HEK293 (cell line): ENCODE measurements at regions not wholly inside any gene's neighbourhood (a gene's known extent, or its start where the extent isn't known, plus 50 kb on each side); places are given as distances from the start of the nearest gene placed in this dataset.
"Not testable (repeated sequence)": the region's sequence is repeated elsewhere in the genome, so short reads cannot be mapped to it uniquely, and the experiment has no call there.

Experiments
- CTCF ChIA-PET: fragments of 350-600 bp; formaldehyde crosslinking; extraction: SDS; loops from one replicate; lab custom pipeline; 2021; ENCODE audit warnings: antibody characterized with exemption; lab: Yijun Ruan, JAX
- POLR2A ChIA-PET: fragments of 300-600 bp; formaldehyde crosslinking; extraction: SDS; loops from one replicate; lab custom pipeline; 2020; ENCODE audit warnings: antibody characterized with exemption, inconsistent platforms; lab: Yijun Ruan, JAX
- H3K27ac ChIP-seq: fragments of 200-500 bp; sonication (Bioruptor generic); 2 replicates; pipeline ENCODE4 v1.5.1; 2014; ENCODE audit warnings: low read depth, low read length, control low read depth, inconsistent platforms; ENCODE audit errors: extremely low read depth
- H3K36me3 ChIP-seq, 2 experiments: fragments of 200-500 bp in 1 of 2; sonication (Bioruptor generic) in 1 of 2; 1 replicate in 1 of 2; 2 replicates in 1 of 2; pipeline ENCODE4 v1.5.1; 2014 to 2017; ENCODE audit warnings: inconsistent platforms in 2 of 2, low read length in 2 of 2; ENCODE audit not compliant: control insufficient read depth in 2 of 2, insufficient read depth in 1 of 2
- H3K4me1 ChIP-seq: fragments of 200-500 bp; sonication (Bioruptor generic); 2 replicates; pipeline ENCODE4 v1.5.1; 2014; ENCODE audit warnings: mild to moderate bottlenecking, low read length, inconsistent platforms; ENCODE audit not compliant: control insufficient read depth, insufficient read depth
- H3K4me3 ChIP-seq: 2 replicates; pipeline ENCODE4 v1.5.1; 2011; ENCODE audit warnings: low read depth, mild to moderate bottlenecking, control low read depth, low read length, moderate library complexity
- H3K9me3 ChIP-seq: fragments of 200-500 bp; sonication (Bioruptor generic); 2 replicates; pipeline ENCODE4 v1.5.1; 2014; ENCODE audit warnings: low read depth, low read length, inconsistent platforms; ENCODE audit not compliant: control insufficient read depth, insufficient read depth
- HOXA7 ChIP-seq: sonication (generic); formaldehyde crosslinking; IDR thresholded peaks from 2 replicates; pipeline ENCODE4 v1.8.1; 2022; ENCODE audit warnings: missing genetic modification reagents, borderline replicate concordance
- INSM2 ChIP-seq: fragments of 450-650 bp; formaldehyde crosslinking; IDR thresholded peaks from 2 replicates; pipeline ENCODE4 v1.5.1; 2016; ENCODE audit warnings: missing biosample characterization, missing genetic modification characterization
- KLF7 ChIP-seq: fragments of 450-650 bp; formaldehyde crosslinking; IDR thresholded peaks from 2 replicates; pipeline ENCODE4 v1.5.1; 2016; ENCODE audit warnings: missing biosample characterization, missing genetic modification characterization, borderline replicate concordance
- SCRT2 ChIP-seq: fragments of 450-650 bp; formaldehyde crosslinking; IDR thresholded peaks from 2 replicates; pipeline ENCODE4 v1.5.1; 2016; ENCODE audit warnings: missing biosample characterization, missing genetic modification characterization
- TCF7L2 ChIP-seq: IDR thresholded peaks from 2 replicates; pipeline ENCODE4 v1.6.1; 2011; ENCODE audit warnings: low read depth, mild to moderate bottlenecking, inconsistent platforms, low read length, moderate library complexity, borderline replicate concordance
- ZBTB10 ChIP-seq: fragments of 450-650 bp; formaldehyde crosslinking; IDR thresholded peaks from 2 replicates; pipeline ENCODE4 v1.5.1; 2016; ENCODE audit warnings: missing biosample characterization, missing genetic modification characterization
- ZFP69B ChIP-seq: fragments of 450-650 bp; formaldehyde crosslinking; IDR thresholded peaks from 2 replicates; pipeline ENCODE4 v1.5.1; 2016; ENCODE audit warnings: missing biosample characterization, missing genetic modification characterization
- ZNF10 ChIP-seq: fragments of 450-650 bp; formaldehyde crosslinking; IDR thresholded peaks from 2 replicates; pipeline ENCODE4 v1.5.1; 2017; ENCODE audit warnings: missing biosample characterization, missing genetic modification characterization
- ZNF121 ChIP-seq: fragments of 450-650 bp; formaldehyde crosslinking; IDR thresholded peaks from 2 replicates; pipeline ENCODE4 v1.5.1; 2016; ENCODE audit warnings: missing biosample characterization, missing genetic modification characterization
- ZNF175 ChIP-seq: fragments of 450-650 bp; formaldehyde crosslinking; IDR thresholded peaks from 2 replicates; pipeline ENCODE4 v1.5.1; 2016; ENCODE audit warnings: missing biosample characterization, missing genetic modification characterization
- ZNF26 ChIP-seq: fragments of 450-650 bp; formaldehyde crosslinking; IDR thresholded peaks from 2 replicates; pipeline ENCODE4 v1.5.1; 2016; ENCODE audit warnings: missing biosample characterization, missing genetic modification characterization
- ZNF266 ChIP-seq: fragments of 450-650 bp; formaldehyde crosslinking; IDR thresholded peaks from 2 replicates; pipeline ENCODE4 v1.5.1; 2016; ENCODE audit warnings: missing biosample characterization, missing genetic modification characterization, low read depth
- ZNF292 ChIP-seq: fragments of 450-650 bp; formaldehyde crosslinking; IDR thresholded peaks from 2 replicates; pipeline ENCODE4 v1.5.1; 2016; ENCODE audit warnings: low read depth, missing biosample characterization, missing genetic modification characterization, borderline replicate concordance
- ZNF302 ChIP-seq: fragments of 450-650 bp; formaldehyde crosslinking; IDR thresholded peaks from 2 replicates; pipeline ENCODE4 v1.5.1; 2016; ENCODE audit warnings: missing biosample characterization, missing genetic modification characterization, low read depth
- ZNF473 ChIP-seq: fragments of 450-650 bp; formaldehyde crosslinking; IDR thresholded peaks from 2 replicates; pipeline ENCODE4 v1.5.1; 2017; ENCODE audit warnings: missing biosample characterization, missing genetic modification characterization
- ZNF660 ChIP-seq: fragments of 450-650 bp; IDR thresholded peaks from 2 replicates; pipeline ENCODE4 v1.5.1; 2018; ENCODE audit warnings: missing biosample characterization, mild to moderate bottlenecking, missing genetic modification characterization
- ZNF670 ChIP-seq: fragments of 450-650 bp; formaldehyde crosslinking; IDR thresholded peaks from 2 replicates; pipeline ENCODE4 v1.5.1; 2016; ENCODE audit warnings: missing biosample characterization, missing genetic modification characterization, low read depth
- ZNF768 ChIP-seq: fragments of 450-650 bp; formaldehyde crosslinking; IDR thresholded peaks from 2 replicates; pipeline ENCODE4 v1.5.1; 2018; ENCODE audit warnings: missing biosample characterization, mild to moderate bottlenecking, missing genetic modification characterization
- ZNF785 ChIP-seq: fragments of 450-650 bp; formaldehyde crosslinking; IDR thresholded peaks from 2 replicates; pipeline ENCODE4 v1.5.1; 2016; ENCODE audit warnings: missing biosample characterization, missing genetic modification characterization
- ZNF791 ChIP-seq: fragments of 450-650 bp; formaldehyde crosslinking; IDR thresholded peaks from 2 replicates; pipeline ENCODE4 v1.5.1; 2016; ENCODE audit warnings: missing biosample characterization, missing genetic modification characterization
- ZXDB ChIP-seq: fragments of 450-650 bp; formaldehyde crosslinking; IDR thresholded peaks from 2 replicates; pipeline ENCODE4 v1.5.1; 2016; ENCODE audit warnings: missing biosample characterization, missing genetic modification characterization
- TF ChIP-seq, protein P1 (sequence below): fragments of 450-650 bp; formaldehyde crosslinking; IDR thresholded peaks from 2 replicates; pipeline ENCODE4 v1.5.1; 2017; ENCODE audit warnings: missing biosample characterization, missing genetic modification characterization
- TF ChIP-seq, protein P2 (sequence below): fragments of 450-650 bp; formaldehyde crosslinking; IDR thresholded peaks from 2 replicates; pipeline ENCODE4 v1.5.1; 2016; ENCODE audit warnings: missing biosample characterization, missing genetic modification characterization

- TF ChIP-seq INSM2 (no peak), ZNF791 (tag by site-specific recombination) (no peak), ZNF302 (no peak), ZNF768 (tag by site-specific recombination) (no peak), ZNF670 (tag by site-specific recombination) (no peak), ZNF26 (tag by site-specific recombination) (no peak), ZBTB10 (tag by site-specific recombination) (no peak), ZNF660 (tag by site-specific recombination) (no peak), TCF7L2 (no peak), ZNF266 (no peak), ZNF121 (tag by site-specific recombination) (no peak), ZFP69B (tag by site-specific recombination) (no peak), KLF7 (tag by site-specific recombination) (no peak), ZNF292 (no peak), SCRT2 (no peak), HOXA7 (CRISPR knock-in tag) (no peak), ZNF785 (tag by site-specific recombination) (no peak), ZNF10 (no peak)
- TF ChIP-seq, protein P1, sequence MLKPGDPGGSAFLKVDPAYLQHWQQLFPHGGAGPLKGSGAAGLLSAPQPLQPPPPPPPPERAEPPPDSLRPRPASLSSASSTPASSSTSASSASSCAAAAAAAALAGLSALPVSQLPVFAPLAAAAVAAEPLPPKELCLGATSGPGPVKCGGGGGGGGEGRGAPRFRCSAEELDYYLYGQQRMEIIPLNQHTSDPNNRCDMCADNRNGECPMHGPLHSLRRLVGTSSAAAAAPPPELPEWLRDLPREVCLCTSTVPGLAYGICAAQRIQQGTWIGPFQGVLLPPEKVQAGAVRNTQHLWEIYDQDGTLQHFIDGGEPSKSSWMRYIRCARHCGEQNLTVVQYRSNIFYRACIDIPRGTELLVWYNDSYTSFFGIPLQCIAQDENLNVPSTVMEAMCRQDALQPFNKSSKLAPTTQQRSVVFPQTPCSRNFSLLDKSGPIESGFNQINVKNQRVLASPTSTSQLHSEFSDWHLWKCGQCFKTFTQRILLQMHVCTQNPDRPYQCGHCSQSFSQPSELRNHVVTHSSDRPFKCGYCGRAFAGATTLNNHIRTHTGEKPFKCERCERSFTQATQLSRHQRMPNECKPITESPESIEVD (tag by site-specific recombination): no peak
- no peaks in the 10 kb centered on the region for H3K36me3 ChIP-seq
- no peaks in the 10 kb centered on the region for H3K4me1 ChIP-seq
- H3K4me3 ChIP-seq: no peak overlapping the region
- H3K27ac ChIP-seq: no peak overlapping the region
- no peaks in the 10 kb centered on the region for H3K9me3 ChIP-seq
- CTCF ChIA-PET: interaction anchor here (0.6 to 1.9 kb wide), 4 partner anchors 24 to 115 kb away, joined by 3 to 9 read pairs (median 4); no protein-coding TSS in a partner anchor
- POLR2A ChIA-PET: no interaction called here
These were observed 179.9 kb upstream of the PRSS58 start for GRCh38 chr7:142437741-142438140.

- ChIA-PET CTCF (interaction anchor here (0.7 to 1.1 kb wide), 2 partner anchors 25 to 47 kb away, joined by 3 read pairs; no protein-coding TSS in a partner anchor), POLR2A (no interaction called here)
- Histone ChIP-seq H3K27ac (no peak overlapping the region), H3K4me3 (no peak overlapping the region), H3K9me3 (no peaks in the 10 kb centered on the region), H3K36me3 (no peaks in the 10 kb centered on the region), H3K4me1 (no peaks in the 10 kb centered on the region)
- no peak for TF ChIP-seq ZNF473 (tag by site-specific recombination)
- no peak for TF ChIP-seq ZNF175 (tag by site-specific recombination)
- TF ChIP-seq, protein P2, sequence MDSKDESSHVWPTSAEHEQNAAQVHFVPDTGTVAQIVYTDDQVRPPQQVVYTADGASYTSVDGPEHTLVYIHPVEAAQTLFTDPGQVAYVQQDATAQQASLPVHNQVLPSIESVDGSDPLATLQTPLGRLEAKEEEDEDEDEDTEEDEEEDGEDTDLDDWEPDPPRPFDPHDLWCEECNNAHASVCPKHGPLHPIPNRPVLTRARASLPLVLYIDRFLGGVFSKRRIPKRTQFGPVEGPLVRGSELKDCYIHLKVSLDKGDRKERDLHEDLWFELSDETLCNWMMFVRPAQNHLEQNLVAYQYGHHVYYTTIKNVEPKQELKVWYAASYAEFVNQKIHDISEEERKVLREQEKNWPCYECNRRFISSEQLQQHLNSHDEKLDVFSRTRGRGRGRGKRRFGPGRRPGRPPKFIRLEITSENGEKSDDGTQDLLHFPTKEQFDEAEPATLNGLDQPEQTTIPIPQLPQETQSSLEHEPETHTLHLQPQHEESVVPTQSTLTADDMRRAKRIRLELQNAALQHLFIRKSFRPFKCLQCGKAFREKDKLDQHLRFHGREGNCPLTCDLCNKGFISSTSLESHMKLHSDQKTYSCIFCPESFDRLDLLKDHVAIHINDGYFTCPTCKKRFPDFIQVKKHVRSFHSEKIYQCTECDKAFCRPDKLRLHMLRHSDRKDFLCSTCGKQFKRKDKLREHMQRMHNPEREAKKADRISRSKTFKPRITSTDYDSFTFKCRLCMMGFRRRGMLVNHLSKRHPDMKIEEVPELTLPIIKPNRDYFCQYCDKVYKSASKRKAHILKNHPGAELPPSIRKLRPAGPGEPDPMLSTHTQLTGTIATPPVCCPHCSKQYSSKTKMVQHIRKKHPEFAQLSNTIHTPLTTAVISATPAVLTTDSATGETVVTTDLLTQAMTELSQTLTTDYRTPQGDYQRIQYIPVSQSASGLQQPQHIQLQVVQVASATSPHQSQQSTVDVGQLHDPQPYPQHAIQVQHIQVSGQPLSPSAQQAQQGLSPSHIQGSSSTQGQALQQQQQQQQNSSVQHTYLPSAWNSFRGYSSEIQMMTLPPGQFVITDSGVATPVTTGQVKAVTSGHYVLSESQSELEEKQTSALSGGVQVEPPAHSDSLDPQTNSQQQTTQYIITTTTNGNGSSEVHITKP (tag by site-specific recombination): no peak
- TF ChIP-seq ZXDB (tag by site-specific recombination): no peak
- no peak for TF ChIP-seq ZNF302
These were observed 178.7 kb upstream of the PRSS58 start for GRCh38 chr7:142436601-142437000.

DNA sequence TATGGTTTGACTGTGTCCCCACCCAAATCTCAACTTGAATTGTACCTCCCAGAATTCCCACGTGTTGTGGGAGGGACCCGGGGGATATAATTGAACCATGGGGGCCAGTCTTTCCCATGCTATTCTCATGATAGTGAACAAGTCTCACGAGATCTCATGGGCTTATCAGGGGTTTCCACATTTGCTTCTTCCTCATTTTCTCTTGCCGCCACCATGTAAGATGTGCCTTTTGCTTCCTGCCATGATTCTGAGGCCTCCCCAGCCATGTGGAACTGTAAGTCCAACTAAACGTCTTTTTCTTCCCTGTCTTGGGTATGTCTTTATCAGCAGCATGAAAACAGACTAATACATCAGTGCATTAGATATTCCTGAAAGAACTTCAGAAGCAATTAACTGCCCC is 177.7 kb upstream of the PRSS58 start:
- H3K4me3 ChIP-seq, H3K4me1 ChIP-seq, POLR2A ChIA-PET, H3K27ac ChIP-seq, H3K36me3 ChIP-seq, H3K9me3 ChIP-seq: not testable (repeated sequence)
- CTCF ChIA-PET: interaction anchor here (1.2 to 1.4 kb wide), 2 partner anchors 24 to 43 kb away, joined by 3 to 4 read pairs; no protein-coding TSS in a partner anchor
